ENCODE measurements at regions not wholly inside any gene's neighbourhood (a gene's known extent, or its start where the extent isn't known, plus 50 kb on each side); places are given as distances from the start of the nearest gene placed in this dataset.
"Not testable (repeated sequence)": the region's sequence is repeated elsewhere in the genome, so short reads cannot be mapped to it uniquely, and the experiment has no call there.

DNA sequence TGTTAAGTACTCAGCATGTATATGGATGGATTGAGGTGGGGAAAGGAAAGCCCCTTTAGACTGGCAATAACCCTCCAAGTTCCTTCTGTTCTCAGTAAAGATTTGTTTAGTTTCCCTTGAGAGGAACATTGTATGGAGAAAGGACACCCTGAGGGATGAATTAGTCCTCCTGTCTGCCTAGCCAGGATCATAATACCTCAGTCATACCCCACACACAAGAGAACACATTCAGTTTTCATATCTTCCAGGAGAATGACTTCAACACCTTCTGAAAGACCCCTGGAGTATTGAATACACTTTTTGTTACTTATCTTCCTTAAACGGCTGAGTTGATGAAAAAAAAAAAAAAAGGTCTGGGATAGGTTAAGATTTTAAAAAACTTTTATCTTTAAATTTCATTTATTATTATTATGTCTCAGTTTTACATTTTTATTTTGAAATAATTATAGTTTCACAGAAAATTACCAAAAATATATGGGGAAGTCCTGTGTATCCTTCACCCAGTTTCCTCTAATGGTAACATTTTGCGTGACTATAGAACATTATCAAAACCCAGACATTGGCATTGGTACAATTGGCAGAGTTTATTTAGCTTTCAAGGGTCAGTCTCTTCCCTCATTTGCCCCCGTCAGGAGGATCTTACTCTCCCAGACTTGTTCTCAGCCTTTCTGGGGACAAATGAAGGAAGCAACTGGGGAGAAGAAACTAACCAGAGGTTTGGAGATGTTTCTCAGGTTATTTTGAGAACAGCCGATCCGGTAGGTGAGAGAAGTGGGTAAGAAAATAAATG, 88.0 kb downstream of the ACTBL2 start:
- DNase-seq = no peak

DNA sequence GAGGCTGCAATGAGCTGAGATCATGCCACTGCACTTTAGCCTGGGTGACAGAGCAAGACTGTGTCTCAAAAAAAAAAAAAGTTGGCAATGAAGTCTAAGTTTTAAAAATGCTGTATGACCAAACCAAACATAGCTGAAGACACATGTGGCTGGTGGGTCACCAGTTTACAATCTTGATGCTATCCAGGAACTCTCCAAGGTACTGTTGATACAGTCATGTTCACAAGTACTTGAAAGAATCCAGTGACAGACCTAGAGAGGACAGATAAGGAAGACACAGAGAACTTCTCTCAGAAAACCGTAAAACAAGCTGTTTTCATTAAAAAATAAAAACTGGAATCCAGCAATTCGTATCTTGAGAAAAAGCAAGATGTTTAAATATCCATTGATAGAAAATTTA, 95.7 kb downstream of the ACTBL2 start:
- DNase-seq = no peak

DNA sequence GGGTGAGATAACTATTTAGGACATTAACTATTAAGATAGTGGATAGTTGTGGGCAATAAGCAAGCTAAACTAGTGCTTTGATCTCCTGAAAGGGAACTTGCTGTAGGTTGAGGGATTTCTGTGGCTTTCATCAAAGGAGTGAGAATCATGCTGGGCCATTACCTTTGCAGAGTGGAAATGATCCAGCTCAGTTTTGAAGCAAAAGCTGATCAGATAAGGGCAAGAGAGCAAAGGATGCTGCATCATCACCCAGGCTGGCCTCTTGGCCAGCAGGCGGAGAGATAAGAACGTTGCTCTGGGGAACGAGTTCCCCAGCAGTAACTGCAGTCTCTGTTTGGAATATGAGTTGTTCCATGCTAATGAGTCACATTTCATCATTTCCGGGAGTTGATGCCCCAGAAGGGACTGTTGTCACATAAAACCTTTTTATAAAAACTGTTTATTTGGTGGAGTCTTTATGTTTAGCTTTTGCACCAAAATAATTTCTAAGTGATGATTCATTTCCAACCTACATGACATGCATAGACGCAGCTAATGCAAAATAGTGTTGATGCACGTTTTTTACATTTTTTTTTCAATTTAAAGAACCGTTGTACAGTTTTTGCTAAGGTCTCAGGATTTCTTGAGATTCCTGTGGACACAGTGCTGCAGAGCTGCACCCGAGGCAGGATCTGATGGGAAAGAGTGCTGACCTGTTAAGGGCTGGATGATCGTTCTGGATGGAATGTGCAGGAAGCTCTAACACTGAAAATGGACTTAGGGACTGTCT, 99.3 kb downstream of the ACTBL2 start:
- DNase-seq = peak; percentile 8

DNA sequence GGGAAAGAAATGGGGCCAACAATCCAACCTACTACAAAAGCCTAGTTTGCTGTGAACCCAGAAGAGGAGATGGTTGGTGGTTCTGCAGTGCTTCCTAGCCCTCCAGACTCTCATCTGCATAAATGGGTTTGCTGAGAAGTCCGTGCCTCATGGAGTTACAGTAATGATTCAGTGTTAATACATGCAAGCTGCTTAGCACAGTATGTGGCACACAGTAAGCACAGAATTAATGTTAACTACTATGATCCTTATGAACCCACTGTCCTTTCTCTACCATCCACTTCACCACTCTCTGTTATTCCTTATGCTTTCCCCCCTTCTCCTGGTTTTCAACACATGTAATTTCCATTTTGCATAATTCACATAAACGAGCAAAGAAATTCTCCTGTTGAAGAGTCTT, 100.0 kb downstream of the ACTBL2 start:
- DNase-seq = no peak

DNA sequence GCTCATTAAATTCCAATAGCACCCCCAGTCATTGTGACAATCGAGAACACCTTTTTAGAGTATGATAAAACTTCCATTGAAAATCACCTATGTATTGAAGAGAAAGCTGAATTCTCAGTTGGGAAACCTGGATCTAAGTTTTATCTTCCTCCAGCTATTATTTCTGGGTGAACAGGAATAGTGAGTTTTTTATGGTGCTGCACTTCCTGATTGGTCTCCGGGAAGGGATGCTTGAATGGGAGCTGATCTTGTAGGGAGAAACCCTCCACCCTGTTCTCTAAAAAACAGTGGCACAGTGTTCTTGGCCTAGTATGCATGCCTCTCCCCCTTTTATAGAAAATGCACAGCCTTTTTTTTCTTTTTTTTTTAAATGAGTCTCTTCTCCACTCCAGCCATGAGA, 112.2 kb downstream of the ACTBL2 start:
- no peak for DNase-seq

DNA sequence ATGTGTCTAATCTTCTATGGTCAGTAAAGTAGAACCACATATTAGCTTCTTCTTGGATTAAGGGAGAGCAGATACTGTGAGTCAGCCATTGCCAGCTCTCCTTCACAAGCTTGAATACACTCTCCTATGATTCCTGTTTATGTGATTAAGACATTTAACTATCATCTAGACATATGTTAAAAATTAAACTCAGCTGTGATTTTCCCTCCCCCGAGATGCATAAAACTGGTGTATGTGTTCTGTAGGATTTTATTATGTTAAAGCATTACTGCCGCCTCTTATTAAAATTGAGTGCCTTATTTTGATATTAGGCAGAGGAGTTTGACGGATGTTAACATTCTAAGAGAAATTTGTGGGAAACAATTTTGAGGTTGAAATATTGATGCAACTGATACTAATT, 114.6 kb downstream of the ACTBL2 start:
- DNase-seq = no peak

DNA sequence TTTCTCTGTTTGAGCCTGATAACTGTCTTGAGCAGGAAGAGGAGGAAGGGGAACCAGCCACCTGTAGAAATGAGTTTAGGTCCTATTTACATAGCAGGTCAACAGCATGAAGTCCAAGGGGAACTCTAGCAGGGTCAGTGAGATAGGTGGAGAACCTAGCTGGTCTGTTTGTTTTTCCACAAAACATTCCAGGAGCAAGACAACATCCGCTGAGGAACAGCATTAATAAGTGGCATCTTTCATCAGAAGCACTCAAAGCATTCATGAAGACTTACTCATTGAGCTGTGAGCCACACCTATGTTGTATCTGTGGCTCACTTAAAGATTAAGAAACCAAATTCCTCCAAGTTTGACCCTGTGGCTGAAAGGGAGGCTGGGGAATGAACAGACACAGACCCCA, 115.9 kb downstream of the ACTBL2 start:
- DNase-seq = no peak

DNA sequence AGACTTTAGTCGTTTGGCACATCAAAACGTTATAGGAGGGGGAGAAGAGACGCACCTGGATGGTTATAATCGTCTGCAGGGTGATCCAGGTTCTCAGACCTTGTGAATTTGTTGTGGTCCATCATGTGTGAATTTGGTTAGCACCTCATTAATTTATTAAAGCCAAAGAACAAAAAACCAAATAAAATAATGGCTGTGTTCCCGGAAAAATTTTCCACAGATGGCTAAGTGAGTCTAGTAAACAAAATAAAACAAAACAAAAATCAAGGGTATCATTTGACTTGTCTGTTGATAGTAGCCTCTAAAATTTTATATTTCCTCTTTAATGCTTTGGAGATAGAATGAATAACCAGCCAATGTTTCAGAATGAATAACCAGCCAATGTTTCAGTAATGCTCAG, 119.7 kb downstream of the ACTBL2 start:
- DNase-seq = no peak

DNA sequence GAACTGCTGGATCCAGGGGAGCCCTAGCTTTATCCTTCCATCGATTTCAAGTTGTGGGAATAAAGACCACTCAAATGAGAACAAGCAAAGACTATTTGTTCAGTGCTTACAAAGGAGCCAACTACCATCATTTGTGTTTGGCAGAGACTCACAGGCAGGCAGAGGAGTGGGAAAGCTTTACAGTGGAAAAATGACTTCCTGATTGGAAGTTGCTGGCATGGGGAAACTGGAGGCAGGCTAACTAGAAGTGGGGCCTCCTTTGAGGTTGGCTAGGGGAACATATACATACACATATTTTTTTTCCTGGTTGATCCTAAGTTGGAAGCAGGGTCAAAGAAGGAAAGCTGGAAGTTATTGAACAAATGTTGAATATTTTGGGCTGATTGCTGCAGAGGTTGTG, 121.7 kb downstream of the ACTBL2 start:
- no peak for DNase-seq

DNA sequence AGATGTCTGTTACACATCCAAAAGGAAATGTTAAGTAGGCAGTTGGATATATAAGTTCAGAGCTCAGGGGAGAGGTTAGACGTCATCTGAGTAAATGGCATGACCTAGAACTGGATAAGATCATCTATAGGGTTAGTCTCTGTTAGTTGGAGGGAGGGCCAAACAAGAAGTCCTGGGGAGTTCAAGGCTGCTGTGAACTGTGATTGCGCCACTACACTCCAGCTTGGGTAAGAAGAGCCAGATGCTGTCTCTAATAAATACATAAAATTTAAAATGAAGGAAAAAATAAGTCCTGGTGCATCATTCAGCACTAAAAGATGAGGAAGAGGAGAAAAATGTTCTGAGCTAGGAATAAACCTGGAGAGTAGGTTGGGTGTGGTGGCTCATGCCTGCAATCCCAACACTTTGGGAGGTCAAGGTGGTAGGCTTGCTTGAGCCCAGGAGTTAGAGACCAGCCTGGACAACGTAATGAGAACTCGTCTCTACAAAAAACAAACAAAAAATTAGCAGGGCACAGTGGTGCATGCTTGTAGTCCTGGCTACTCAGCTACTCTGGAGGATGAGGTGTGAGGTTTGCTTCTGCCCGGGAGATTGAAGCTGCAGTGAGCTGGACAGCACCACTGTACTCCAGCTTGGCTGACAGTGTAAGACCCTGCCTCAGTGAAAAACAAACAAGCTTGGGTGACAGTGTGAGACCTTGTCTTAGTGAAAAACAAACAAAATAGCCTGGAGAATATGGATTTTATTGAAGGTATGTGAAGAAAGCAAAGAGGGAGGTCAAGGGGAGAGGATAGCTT, 123.6 kb downstream of the ACTBL2 start:
- DNase-seq = no peak

DNA sequence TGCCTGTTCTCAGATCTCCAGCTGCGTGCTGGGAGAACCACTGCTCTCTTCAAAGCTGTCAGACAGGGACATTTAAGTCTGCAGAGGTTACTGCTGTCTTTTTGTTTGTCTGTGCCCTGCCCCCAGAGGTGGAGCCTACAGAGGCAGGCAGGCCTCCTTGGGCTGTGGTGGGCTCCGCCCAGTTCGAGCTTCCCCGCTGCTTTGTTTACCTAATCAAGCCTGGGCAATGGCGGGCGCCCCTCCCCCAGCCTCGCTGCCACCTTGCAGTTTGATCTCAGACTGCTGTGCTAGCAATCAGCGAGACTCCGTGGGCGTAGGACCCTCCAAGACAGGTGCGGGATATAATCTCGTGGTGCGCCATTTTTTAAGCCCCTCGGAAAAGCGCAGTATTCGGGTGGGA, 125.8 kb downstream of the ACTBL2 start:
- DNase-seq = not testable (repeated sequence)

DNA sequence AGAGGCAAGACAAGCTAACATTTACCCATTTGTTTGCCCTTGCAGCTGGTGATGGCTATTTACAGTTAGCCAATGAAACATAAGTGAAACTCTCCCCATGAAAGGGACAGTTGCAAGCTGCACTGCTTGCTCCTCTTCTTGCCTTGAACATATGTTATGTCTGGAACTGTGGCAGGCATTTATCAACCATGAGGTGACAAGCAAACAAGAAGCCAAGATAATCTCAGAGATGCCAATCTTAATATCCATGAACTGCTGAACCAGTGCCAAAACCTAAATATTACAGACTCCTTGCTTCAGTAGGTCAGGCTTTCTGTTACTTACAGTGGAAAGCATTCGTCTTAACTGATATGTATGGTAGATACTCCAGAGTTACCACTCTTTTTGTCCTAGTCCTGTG, 133.4 kb downstream of the ACTBL2 start:
- no peak for DNase-seq

DNA sequence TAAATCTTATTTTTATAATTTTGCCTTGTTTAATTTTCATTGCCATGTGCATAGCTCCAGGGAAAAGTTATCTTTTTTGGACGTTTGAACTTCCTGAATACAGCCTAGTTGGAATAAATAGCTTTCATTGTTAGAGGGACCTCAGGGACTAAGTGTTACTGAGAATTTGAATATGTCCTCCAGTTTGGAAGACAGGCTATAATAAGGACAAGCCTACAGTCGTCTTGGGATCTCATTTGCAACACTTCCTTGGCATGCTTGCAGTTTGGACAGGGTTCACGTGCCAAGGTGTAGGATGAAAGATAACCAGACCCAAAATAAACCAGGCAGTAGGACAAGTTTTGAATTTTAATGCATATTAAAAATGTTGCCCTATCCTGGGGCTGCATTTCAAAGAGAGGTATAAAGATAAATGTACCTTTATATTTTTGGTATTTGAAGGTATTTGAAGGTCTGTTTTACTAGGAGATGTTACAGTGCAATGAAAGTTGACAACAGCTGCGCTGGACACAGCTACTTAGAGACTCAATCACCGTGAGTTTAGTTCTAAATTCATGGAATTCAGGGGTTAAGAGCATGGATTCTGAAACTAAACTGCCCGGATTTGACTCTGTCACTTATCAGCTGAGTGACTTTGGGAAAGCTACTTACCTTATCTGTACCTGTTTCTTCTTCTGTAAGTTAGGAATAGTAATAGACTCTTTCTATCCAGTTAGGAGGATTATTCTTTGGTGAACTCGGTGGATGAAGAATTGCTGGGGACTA, 134.1 kb downstream of the ACTBL2 start:
- DNase-seq = no peak

DNA sequence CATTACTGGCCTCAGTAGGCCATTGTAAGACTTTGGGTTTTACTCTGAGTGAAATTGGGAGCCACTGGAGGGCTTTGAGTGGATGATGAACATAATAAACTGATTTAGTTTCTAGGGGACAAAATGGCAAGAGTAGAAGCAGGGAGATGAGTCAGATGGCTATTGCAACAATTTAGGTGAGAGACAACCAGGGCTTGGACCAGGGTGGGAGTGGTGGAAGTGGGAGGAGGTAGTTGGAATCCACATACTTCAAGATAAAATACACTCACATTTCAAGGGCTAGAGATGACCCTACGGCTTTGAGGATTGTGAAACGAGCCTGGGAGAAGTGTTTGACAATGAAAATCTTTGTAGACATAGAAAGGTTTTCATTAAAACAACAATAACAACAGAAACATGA, 136.3 kb downstream of the ACTBL2 start:
- no peak for DNase-seq

DNA sequence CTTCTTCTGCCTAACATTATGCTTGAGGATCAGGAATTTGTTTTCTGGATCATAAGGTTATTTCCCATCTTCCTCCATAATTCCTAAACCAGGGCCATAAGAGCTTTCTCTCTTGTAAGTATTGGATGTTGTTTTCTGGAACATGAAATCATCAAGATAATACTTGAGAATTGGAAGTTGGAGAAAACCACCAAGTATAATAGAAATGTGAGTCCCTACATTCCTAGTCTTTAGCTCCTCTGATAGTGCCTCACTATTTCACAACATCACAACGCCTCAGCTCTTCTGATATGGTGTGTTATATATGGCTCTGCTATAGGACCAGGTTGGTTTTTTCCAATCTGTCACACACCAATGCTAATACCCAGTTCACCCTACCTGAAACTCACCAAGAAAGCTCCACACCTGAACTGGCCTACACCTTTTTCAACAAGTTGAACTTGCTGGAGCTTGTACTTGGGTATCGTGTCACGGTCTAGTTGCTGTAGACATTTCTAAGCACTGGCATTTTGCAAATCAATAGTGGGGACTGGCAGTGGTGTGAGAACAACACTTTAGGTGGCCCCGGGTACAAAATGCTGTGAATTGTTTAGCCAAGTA, 141.1 kb downstream of the ACTBL2 start:
- no peak for DNase-seq

DNA sequence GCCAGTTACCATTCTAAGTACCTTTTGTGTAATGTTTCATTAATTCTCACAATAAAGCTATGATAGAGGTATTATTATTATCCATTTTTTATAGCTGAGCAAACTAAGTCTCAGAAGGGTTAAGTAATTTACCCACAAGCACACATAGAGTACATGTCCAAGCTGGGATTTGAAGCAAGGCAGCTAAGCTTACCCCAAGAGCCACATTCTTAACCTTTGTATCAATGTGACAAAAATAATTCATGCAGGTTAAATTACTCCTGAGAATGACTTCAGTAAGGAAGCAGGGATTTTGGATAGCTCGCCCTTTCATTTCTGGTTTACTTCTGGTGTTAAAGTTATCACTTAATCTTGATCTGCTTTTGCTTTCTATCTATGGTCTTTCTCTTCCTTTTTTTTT, 141.9 kb downstream of the ACTBL2 start:
- no peak for DNase-seq

DNA sequence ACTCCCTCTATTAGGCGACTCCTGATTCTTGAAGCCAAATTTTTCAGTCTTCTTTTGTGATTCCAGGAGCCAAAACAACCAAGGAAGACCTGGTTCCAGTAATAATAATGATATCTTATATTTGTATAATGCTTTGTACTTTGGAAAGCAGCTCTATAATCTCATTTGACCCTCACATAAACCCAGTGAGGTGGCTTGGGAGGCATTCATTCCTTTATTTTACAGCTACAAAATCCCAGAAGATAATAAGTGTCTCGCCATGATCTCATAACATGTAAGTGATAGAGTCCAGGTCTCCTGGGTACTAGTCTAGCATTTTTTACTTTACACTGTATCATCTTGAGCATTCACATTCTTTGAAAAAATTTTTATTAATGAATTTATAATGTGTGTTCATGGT, 143.1 kb downstream of the ACTBL2 start:
- DNase-seq = no peak

DNA sequence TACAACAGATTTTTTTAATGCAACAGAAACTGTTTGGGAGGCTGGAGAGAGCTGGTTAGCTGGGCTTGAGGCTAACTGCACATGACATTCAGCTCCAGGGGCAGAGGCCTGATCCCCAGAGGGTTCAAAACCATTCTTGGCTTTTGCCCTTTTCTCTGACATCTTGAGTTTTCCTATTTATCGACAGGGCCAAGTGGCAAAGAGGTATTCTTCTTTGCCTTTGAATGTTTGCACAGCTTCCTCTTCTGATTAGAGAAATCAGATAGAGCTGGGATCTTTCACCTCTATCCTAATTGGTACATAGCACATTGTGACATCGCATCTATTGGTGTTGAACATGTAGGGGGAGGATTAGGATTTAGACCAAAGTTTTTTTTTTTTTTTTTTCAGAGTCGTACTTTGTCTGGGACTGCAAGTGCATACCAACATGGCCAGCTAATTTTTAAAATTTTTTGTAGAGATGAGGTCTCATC, 143.7 kb downstream of the ACTBL2 start:
- DNase-seq = no peak

DNA sequence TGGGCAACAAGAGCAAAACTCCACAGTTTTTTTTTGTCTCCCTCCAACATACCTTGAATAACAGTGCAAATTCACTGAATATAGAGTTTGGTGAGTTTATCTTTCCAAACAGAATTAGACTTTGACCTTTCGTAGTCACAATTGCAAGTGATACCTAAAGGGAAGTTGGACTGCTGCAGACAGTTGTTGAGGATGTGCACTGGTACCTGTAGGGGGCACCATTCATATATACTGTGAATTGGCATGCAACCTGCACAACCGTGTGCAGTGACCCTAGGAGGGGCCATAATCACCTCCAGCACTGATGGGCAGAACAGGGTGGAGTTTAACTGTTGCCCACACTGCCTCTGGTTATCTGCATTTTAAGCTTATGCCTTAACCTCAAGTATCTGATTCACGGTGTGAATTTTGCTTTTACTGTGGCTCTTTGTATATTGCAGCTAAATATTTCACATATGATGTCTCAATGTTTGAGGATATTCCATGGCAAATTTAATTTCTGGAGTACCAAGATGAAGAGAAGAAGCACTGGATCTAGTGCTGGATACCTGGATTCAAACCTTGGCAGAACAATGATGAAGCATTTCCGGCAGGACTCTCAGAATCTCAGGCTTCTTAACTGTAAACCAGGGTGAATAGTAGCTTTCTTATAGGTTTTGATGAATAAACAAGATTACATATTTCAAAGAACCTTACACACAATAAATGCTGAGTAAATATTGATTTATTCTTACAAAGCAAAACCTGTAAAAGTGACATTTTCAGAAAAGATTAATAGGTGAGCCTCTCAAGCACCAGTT, 144.3 kb downstream of the ACTBL2 start:
- no peak for DNase-seq

DNA sequence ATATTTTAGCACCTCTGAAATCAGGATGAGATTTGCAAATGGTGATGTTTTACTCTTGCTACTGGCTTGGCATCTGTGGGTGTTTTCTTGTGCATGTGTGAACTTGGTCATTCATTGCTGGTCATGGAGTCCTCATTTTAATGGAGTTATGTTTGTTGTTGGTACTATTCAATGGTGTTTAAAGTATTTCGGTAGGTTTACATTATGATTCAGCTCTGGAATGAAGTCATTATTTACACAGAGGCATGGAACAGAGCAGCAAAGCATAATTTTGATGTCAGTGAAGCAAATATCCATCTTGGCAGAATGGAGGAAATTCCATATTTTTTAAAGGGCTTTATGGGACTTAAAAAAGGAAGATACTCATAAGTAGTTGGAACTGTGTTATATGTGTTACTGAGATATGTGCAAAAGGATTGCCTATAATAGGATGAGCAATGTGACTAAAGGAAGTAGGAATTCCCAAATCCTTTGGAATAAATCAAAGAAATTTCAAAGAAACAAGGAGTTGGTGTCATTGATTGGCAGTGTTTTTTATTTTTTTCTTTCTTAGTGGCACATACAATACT, 147.4 kb downstream of the ACTBL2 start:
- no peak for DNase-seq

DNA sequence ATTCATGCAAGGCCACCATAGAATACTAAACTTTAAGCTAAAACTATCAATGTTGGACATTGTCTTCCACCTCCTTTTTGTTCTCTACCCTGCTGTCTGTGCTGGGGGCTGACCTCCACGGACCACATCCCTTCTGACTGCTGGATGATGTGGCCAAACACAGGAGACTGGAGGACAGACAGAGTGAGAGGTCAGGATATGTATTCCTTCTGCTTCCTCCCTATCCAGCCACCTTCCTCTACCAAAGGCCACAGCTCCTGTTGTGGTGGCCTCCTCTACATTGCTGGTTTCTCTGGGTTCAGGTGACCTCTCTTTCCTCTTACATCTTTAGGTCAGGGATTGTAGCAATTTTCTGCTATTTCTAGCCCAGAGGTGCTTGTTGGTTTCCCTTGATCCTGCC, 148.1 kb downstream of the ACTBL2 start:
- DNase-seq = no peak

All from central memory CD4-positive, alpha-beta T cell (primary cell).